Prostate gland (tissue), 2 donors: ENCODE measurements at regions not wholly inside any gene's neighbourhood (a gene's known extent, or its start where the extent isn't known, plus 50 kb on each side); places are given as distances from the start of the nearest gene placed in this dataset.

Experiments used
- POLR2A ChIP-seq: fragments of 450-650 bp; IDR thresholded peaks from one replicate; pipeline ENCODE4 v1.6.1; 2016; ENCODE audit warnings: antibody characterized with exemption, mild to moderate bottlenecking
- TF ChIP-seq, protein P1 (sequence below), 4 experiments: fragments of 200-600 bp in 2 of 4; fragments of 450-650 bp in 2 of 4; sonication (generic) in 2 of 4; IDR thresholded peaks; 1 replicate in 3 of 4; 2 replicates in 1 of 4; pipeline ENCODE4 v1.5.1; 2016 to 2019; ENCODE audit warnings: antibody characterized with exemption in 4 of 4, mild to moderate bottlenecking in 2 of 4, moderate library complexity in 2 of 4

DNA sequence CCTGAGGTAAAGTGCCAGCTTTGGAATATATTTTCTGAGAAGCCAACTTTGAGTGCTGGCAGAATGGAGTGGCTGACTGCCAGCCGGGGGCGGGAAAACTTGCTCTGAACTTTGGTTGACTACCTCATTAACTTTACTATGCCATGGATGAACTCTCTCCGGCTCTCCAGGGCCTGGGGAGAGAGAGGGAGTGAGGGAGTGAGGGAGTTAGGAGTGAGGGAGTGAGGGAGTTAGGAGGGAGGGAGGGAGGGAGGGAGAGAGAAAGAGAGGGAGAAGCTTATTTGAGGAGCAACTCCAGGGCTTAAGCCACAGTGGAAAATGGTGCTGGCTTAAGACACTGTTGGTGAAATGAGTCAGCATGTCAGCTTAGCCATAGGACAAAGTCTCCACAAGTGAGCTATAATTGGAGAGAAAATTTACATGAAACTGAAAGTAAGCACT is 280.9 kb upstream of the RPS6KA3 start:
- TF ChIP-seq, protein P1, sequence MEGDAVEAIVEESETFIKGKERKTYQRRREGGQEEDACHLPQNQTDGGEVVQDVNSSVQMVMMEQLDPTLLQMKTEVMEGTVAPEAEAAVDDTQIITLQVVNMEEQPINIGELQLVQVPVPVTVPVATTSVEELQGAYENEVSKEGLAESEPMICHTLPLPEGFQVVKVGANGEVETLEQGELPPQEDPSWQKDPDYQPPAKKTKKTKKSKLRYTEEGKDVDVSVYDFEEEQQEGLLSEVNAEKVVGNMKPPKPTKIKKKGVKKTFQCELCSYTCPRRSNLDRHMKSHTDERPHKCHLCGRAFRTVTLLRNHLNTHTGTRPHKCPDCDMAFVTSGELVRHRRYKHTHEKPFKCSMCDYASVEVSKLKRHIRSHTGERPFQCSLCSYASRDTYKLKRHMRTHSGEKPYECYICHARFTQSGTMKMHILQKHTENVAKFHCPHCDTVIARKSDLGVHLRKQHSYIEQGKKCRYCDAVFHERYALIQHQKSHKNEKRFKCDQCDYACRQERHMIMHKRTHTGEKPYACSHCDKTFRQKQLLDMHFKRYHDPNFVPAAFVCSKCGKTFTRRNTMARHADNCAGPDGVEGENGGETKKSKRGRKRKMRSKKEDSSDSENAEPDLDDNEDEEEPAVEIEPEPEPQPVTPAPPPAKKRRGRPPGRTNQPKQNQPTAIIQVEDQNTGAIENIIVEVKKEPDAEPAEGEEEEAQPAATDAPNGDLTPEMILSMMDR (IDR thresholded peaks at IDR 0.05): no peak
- TF ChIP-seq POLR2A: no peak
